Nephron (organoid): ENCODE measurements at regions not wholly inside any gene's neighbourhood (a gene's known extent, or its start where the extent isn't known, plus 50 kb on each side); places are given as distances from the start of the nearest gene placed in this dataset.

ENCODE experiments used
- H3K27ac Mint-ChIP-seq, 3 experiments: 2 replicates each; pipeline ENCODE4 v1.8.0; 2020; ENCODE audit warnings: mixed read lengths in 3 of 3, mild to moderate bottlenecking in 2 of 3, moderate library complexity in 1 of 3
- H3K27me3 Mint-ChIP-seq: 2 replicates; pipeline ENCODE4 v1.8.0; 2021; ENCODE audit warnings: low read depth, mild to moderate bottlenecking, moderate library complexity, mixed read lengths
- H3K36me3 Mint-ChIP-seq: 2 replicates; pipeline ENCODE4 v1.8.0; 2020; ENCODE audit warnings: low read depth, mixed read lengths
- H3K4me1 Mint-ChIP-seq: 2 replicates; pipeline ENCODE4 v1.8.0; 2020; ENCODE audit warnings: mixed read lengths
- H3K4me3 Mint-ChIP-seq, 3 experiments: 2 replicates each; pipeline ENCODE4 v1.8.0; 2020; ENCODE audit warnings: mild to moderate bottlenecking in 3 of 3, mixed read lengths in 3 of 3, moderate library complexity in 2 of 3
- H3K9me3 Mint-ChIP-seq: 2 replicates; pipeline ENCODE4 v1.8.0; 2020; ENCODE audit warnings: mixed read lengths
- CTCF ChIP-seq, 3 experiments: fragments of 200-600 bp; sonication (generic); IDR thresholded peaks; one replicate each; pipeline ENCODE4 v1.5.0; 2021; ENCODE audit warnings: antibody characterized with exemption in 3 of 3; ENCODE audit not compliant: unreplicated experiment in 3 of 3

- H3K9me3 Mint-ChIP-seq: peaks cover 5% of the 10 kb centered on the region
- no peak overlapping the region for H3K4me3 Mint-ChIP-seq
- peaks cover 5% of the 10 kb centered on the region for H3K27me3 Mint-ChIP-seq
- TF ChIP-seq CTCF (IDR thresholded peaks at IDR 0.05; ENCODE audit: unreplicated experiment in 3 of 3): no peak
- H3K4me1 Mint-ChIP-seq: peaks cover 12% of the 10 kb centered on the region
- no peak overlapping the region for H3K27ac Mint-ChIP-seq
- H3K36me3 Mint-ChIP-seq: no peaks in the 10 kb centered on the region
Measured at GRCh38 chr1:115176189-115176588, 86.9 kb upstream of the TSPAN2 start.

- peaks cover 11% of the 10 kb centered on the region for H3K4me1 Mint-ChIP-seq
- no peak for TF ChIP-seq CTCF (IDR thresholded peaks at IDR 0.05; ENCODE audit: unreplicated experiment in 3 of 3)
- peaks cover 5% of the 10 kb centered on the region for H3K9me3 Mint-ChIP-seq
- no peaks in the 10 kb centered on the region for H3K36me3 Mint-ChIP-seq
- no peak overlapping the region for H3K4me3 Mint-ChIP-seq
- H3K27me3 Mint-ChIP-seq: peaks cover 5% of the 10 kb centered on the region
- no peak overlapping the region for H3K27ac Mint-ChIP-seq
Measured at GRCh38 chr1:115175596-115175995, 86.3 kb upstream of the TSPAN2 start.

GRCh38 chr1:115173151-115173550 lies 83.8 kb upstream of the TSPAN2 start:
- TF ChIP-seq CTCF (IDR thresholded peaks at IDR 0.05; ENCODE audit: unreplicated experiment in 3 of 3): no peak
- H3K27ac Mint-ChIP-seq: no peak overlapping the region
- H3K4me1 Mint-ChIP-seq: peaks cover 10% of the 10 kb centered on the region
- H3K9me3 Mint-ChIP-seq: peaks cover 5% of the 10 kb centered on the region
- no peaks in the 10 kb centered on the region for H3K27me3 Mint-ChIP-seq
- no peak overlapping the region for H3K4me3 Mint-ChIP-seq
- no peaks in the 10 kb centered on the region for H3K36me3 Mint-ChIP-seq

GRCh38 chr1:115172270-115172669 lies 83.0 kb upstream of the TSPAN2 start:
- Mint-ChIP-seq H3K27ac (no peak overlapping the region), H3K36me3 (no peaks in the 10 kb centered on the region), H3K4me1 (peaks cover 10% of the 10 kb centered on the region), H3K4me3 (no peak overlapping the region), H3K9me3 (peaks cover 5% of the 10 kb centered on the region), H3K27me3 (no peaks in the 10 kb centered on the region)
- TF ChIP-seq CTCF (IDR thresholded peaks at IDR 0.05; ENCODE audit: unreplicated experiment in 3 of 3): no peak

- H3K36me3 Mint-ChIP-seq: no peaks in the 10 kb centered on the region
- peak overlapping the region in 2 of 3 experiments; percentile 52 to 73 for H3K27ac Mint-ChIP-seq
- TF ChIP-seq CTCF (IDR thresholded peaks at IDR 0.05; ENCODE audit: unreplicated experiment in 3 of 3): no peak
- H3K4me1 Mint-ChIP-seq: peaks cover 10% of the 10 kb centered on the region
- H3K27me3 Mint-ChIP-seq: no peaks in the 10 kb centered on the region
- peaks cover 5% of the 10 kb centered on the region for H3K9me3 Mint-ChIP-seq
- no peak overlapping the region for H3K4me3 Mint-ChIP-seq
Measured at GRCh38 chr1:115170961-115171392, 81.7 kb upstream of the TSPAN2 start.

GRCh38 chr1:115170377-115170776 lies 81.1 kb upstream of the TSPAN2 start:
- Mint-ChIP-seq H3K27me3 (no peaks in the 10 kb centered on the region), H3K4me1 (peaks cover 10% of the 10 kb centered on the region), H3K4me3 (no peak overlapping the region), H3K27ac (peak overlapping the region in 2 of 3 experiments; percentile 59 to 73), H3K9me3 (peaks cover 5% of the 10 kb centered on the region), H3K36me3 (no peaks in the 10 kb centered on the region)
- TF ChIP-seq CTCF (IDR thresholded peaks at IDR 0.05; ENCODE audit: unreplicated experiment in 3 of 3): no peak
